Heart right ventricle (tissue), 16 donors: ENCODE measurements at regions not wholly inside any gene's neighbourhood (a gene's known extent, or its start where the extent isn't known, plus 50 kb on each side); places are given as distances from the start of the nearest gene placed in this dataset.

Source experiments
- ATAC-seq, 8 donors: fragments of 200-7000 bp; cut with Tn5 transposase; one replicate each; pipeline ENCODE4 v1.9.1; 2020; ENCODE audit warnings: mild to moderate bottlenecking in 8 of 8, moderate library complexity in 8 of 8, moderate number of reproducible peaks in 1 of 8
- DNase-seq, 2 donors: peaks; one replicate each; pipeline ENCODE4 v3.0.0-alpha.2; 2020
- H3K27ac ChIP-seq, 10 donors: fragments of 200-600 bp; sonication (generic) in 2 of 10; one replicate each; pipeline versions ENCODE4 v1.5.0 to v1.8.0; 2020 to 2022; ENCODE audit warnings: mild to moderate bottlenecking in 3 of 10
- H3K27me3 ChIP-seq, 7 donors: fragments of 200-600 bp; one replicate each; pipeline ENCODE4 v1.8.0; 2021 to 2022; ENCODE audit warnings: mild to moderate bottlenecking in 2 of 7
- H3K36me3 ChIP-seq, 9 donors: fragments of 200-600 bp; sonication (generic) in 1 of 9; one replicate each; pipeline versions ENCODE4 v1.5.0 to v1.8.0; 2020 to 2022; ENCODE audit warnings: mild to moderate bottlenecking in 2 of 9
- H3K4me1 ChIP-seq, 9 donors: fragments of 200-600 bp; sonication (generic) in 1 of 9; one replicate each; pipeline versions ENCODE4 v1.5.0 to v1.8.0; 2020 to 2022; ENCODE audit warnings: mild to moderate bottlenecking in 4 of 9
- H3K4me3 ChIP-seq, 10 donors: fragments of 200-600 bp; sonication (generic) in 2 of 10; one replicate each; pipeline versions ENCODE4 v1.5.0 to v1.8.0; 2020 to 2022; ENCODE audit warnings: mild to moderate bottlenecking in 7 of 10, moderate library complexity in 2 of 10
- H3K9me3 ChIP-seq, 11 donors: fragments of 200-600 bp in 10 of 11; sonication (generic) in 2 of 11; one replicate each; pipeline versions ENCODE4 v1.5.0 to v1.8.0; 2013 to 2022; ENCODE audit warnings: mild to moderate bottlenecking in 2 of 11, control low read depth in 1 of 11, moderate library complexity in 1 of 11
- CTCF ChIP-seq, 9 donors: fragments of 200-600 bp; sonication (generic) in 2 of 9; IDR thresholded peaks; one replicate each; pipeline versions ENCODE4 v1.5.0 to v1.8.0; 2021 to 2022; ENCODE audit warnings: antibody characterized with exemption in 9 of 9, mild to moderate bottlenecking in 5 of 9, moderate library complexity in 1 of 9
- WGBS, 2 donors: extraction: QIAGEN DNeasy Blood & Tissue Kit; methylation state at CpG; one replicate each; pipeline ENCODE4 v1.1.7; 2013; ENCODE audit warnings: inconsistent platforms in 1 of 2; 5-methylcytosine and 5-hydroxymethylcytosine counted together
- intact Hi-C, 10 donors: fragments of 100-400 bp; cut with DNase I; formaldehyde crosslinking; loops; one replicate each; pipeline versions ENCODE4 v1.11.1 to v1.14.2; 2022
- donor health status: Arrhythmogenic right ventricular cardiomyopathy.
- donor health status: ischemic (EF 13 %, LVEDD 7.1; RV severe dilation, severe dysfunction).
- donor health status: healthy with polysubstance abuse.
- donor health status: DM: no; HTN: yes; CAD: no.
- donor health status: DM: no; HTN: no; CAD: no.
- donor health status: ischemic (EF 25% LVEDD 6.9; RV normal size, moderate dysfunction).
- donor health status: ischemic (EF 25% LVEDD 5.7; RV mildly dilated, moderate dysfunction).
- donor health status: healthy.
- donor health status: DM: yes; HTN: yes; CAD: no.
- donor health status: Ischemic cardiomyopathy.
- donor health status: ischemic (EF 35%, LVEDD 5.7; RV mildly dilated, moderate dysfunction).
- donor health status: nonischemic (EF 11% LVEDD 7.7; RV severe dilation, severe dysfunction).
- donor health status: DM: yes; HTN: yes; CAD: no.
- donor health status: PGD.
- donor health status: ischemic (EF 29% LVEDD 5.4; RV normal size, mild dysfunction).
- donor health status: nonischemic (EF 23%, LVEDD 6.1; RV moderate dilation, normal function).

- H3K27ac ChIP-seq, result no peak overlapping the region
- no peak overlapping the region for H3K4me3 ChIP-seq
- no peaks in the 10 kb centered on the region for H3K9me3 ChIP-seq
- ATAC-seq (no peak), DNase-seq (no peak)
- no peaks in the 10 kb centered on the region for H3K36me3 ChIP-seq
- intact Hi-C loops, result no loop called here
- no peak for TF ChIP-seq CTCF (IDR thresholded peaks at IDR 0.05)
- no peaks in the 10 kb centered on the region for H3K4me1 ChIP-seq
- no peaks in the 10 kb centered on the region for H3K27me3 ChIP-seq
- 85 to 86% methylated on average over 2 of the region's 2 CpGs for WGBS, 2 donors
These were observed 534.1 kb downstream of the TMTC2 start for GRCh38 chr12:83220774-83221173.

GRCh38 chr12:83216230-83216629 lies 529.5 kb downstream of the TMTC2 start:
- H3K4me3 ChIP-seq, result no peak overlapping the region
- TF ChIP-seq CTCF (IDR thresholded peaks at IDR 0.05), result no peak
- no peak overlapping the region for H3K27ac ChIP-seq
- 92 to 93% methylated on average over 3 of the region's 3 CpGs for whole genome bisulfite sequencing, 2 donors
- no peaks in the 10 kb centered on the region for H3K9me3 ChIP-seq
- no peaks in the 10 kb centered on the region for H3K36me3 ChIP-seq
- H3K4me1 ChIP-seq, result no peaks in the 10 kb centered on the region
- DNase-seq (no peak), ATAC-seq (no peak)
- H3K27me3 ChIP-seq, result no peaks in the 10 kb centered on the region
- intact Hi-C loops, result no loop called here

GRCh38 chr12:83214185-83214584 lies 527.5 kb downstream of the TMTC2 start:
- Histone ChIP-seq H3K27ac (no peak overlapping the region), H3K36me3 (no peaks in the 10 kb centered on the region), H3K9me3 (no peaks in the 10 kb centered on the region), H3K4me1 (no peaks in the 10 kb centered on the region), H3K27me3 (no peaks in the 10 kb centered on the region), H3K4me3 (no peak overlapping the region)
- WGBS, 2 donors, result 75 to 78% methylated on average over 1 of the region's 1 CpG
- ATAC-seq (no peak), DNase-seq (no peak)
- intact Hi-C loops, result no loop called here
- TF ChIP-seq CTCF (IDR thresholded peaks at IDR 0.05), result no peak

- ATAC-seq, result no peak
These were observed 524.2 kb downstream of the TMTC2 start for GRCh38 chr12:83210933-83211332.

More at GRCh38 chr12:83210933-83211332, 524.2 kb downstream of the TMTC2 start:
- Histone ChIP-seq H3K4me3 (no peak overlapping the region), H3K9me3 (no peaks in the 10 kb centered on the region), H3K27me3 (no peaks in the 10 kb centered on the region), H3K27ac (no peak overlapping the region), H3K4me1 (no peaks in the 10 kb centered on the region), H3K36me3 (no peaks in the 10 kb centered on the region)
- TF ChIP-seq CTCF (IDR thresholded peaks at IDR 0.05), result no peak
- no peak for DNase-seq
- WGBS, 2 donors, result 64 to 70% methylated on average over 2 of the region's 2 CpGs
- intact Hi-C loops, result no loop called here
